GM10248 (cell line): ENCODE measurements at regions not wholly inside any gene's neighbourhood (a gene's known extent, or its start where the extent isn't known, plus 50 kb on each side); places are given as distances from the start of the nearest gene placed in this dataset.

Experiments used
- CTCF ChIA-PET: fragments of 300-600 bp; sonication (Branson Sonifier 250); formaldehyde crosslinking; extraction: SDS; loops from one replicate; lab custom pipeline; 2021; ENCODE audit warnings: antibody characterized with exemption; lab: Yijun Ruan, JAX
- POLR2A ChIA-PET: fragments of 350-650 bp; sonication (Branson Sonifier 250); formaldehyde crosslinking; extraction: SDS; loops from one replicate; lab custom pipeline; 2020; ENCODE audit warnings: antibody characterized with exemption; lab: Yijun Ruan, JAX
- DNase-seq: peaks from one replicate; pipeline ENCODE4 v3.0.0; 2012; ENCODE audit errors: extremely low spot score
- CTCF ChIP-seq: IDR thresholded peaks from 2 replicates; pipeline ENCODE4 v1.5.1; 2012; ENCODE audit warnings: mild to moderate bottlenecking, low read depth; ENCODE audit errors: extremely low read depth, missing control alignments, control extremely low read depth

DNA sequence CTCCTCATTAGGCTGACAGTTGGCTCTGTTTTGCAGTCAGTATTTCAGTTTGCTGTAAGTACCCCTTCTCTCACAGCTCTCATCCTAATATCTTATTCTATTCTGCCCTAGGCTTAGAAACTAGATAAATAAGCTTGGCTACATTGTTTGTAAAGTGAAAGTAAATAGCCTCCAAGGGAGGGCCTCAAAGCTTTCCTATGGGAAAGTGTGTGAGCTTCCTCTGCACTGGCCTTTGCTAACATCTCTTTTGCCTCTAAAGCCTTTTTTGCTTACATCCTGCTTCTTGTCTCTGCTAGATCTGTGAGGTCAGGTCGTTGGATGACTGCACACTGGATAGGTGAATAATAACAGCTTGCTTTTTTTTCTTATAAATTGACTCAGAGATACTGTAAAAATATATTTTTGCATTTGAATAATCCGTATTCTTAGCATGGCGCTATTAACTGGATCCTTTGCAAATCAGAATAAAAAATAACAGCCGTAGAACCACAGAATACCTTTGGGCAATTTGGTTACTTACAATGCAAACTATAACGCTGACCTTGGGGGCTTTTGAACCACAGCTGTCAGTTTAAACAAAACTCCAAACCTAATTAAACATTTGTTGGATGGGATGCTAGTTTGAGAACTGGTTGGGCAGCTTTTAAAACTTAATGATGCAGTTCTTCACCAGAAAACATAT, 55.1 kb downstream of the TTC6 start:
- POLR2A ChIA-PET, result no interaction called here
- no peak for TF ChIP-seq CTCF
- CTCF ChIA-PET, result interaction anchor here (0.7 kb wide), 1 partner anchor 8 kb away, joined by 3 read pairs; no protein-coding TSS in a partner anchor
- no peak for DNase-seq

GRCh38 chr14:37652042-37652441, 56.6 kb downstream of the TTC6 start:
- ChIA-PET CTCF (interaction anchor here (1.6 kb wide), 1 partner anchor 13 kb away, joined by 3 read pairs; no protein-coding TSS in a partner anchor), POLR2A (no interaction called here)
- no peak for TF ChIP-seq CTCF
- DNase-seq, result no peak

- DNase-seq, result no peak
- ChIA-PET POLR2A (no interaction called here), CTCF (interaction anchor here (1.2 to 1.3 kb wide), 3 partner anchors 15 to 21 kb away, joined by 3 read pairs; no protein-coding TSS in a partner anchor)
- TF ChIP-seq CTCF, result no peak
Measured at GRCh38 chr14:37655418-37655817, 60.0 kb downstream of the TTC6 start.

DNA sequence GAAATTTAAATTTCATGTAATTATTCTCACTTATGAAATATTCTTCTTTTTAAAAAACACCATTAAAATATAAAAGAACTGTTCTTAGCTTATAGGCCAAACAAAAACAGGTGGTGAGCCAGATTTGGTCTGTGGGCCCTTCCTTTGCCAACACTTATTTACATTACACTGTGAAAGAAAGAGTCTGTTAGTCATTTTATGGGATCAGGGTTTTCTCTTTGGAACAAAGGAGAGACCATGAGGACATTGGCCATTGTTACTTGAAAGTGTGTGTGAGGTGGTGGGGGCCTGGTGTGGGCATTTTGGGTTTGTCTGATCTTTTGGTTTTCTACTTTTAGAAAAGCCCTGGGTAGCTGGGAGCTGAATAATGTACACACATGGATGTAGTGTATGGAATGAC, 62.7 kb downstream of the TTC6 start:
- TF ChIP-seq CTCF, result no peak
- ChIA-PET CTCF (interaction anchor here (0.7 to 1.1 kb wide), 2 partner anchors 8 to 428 kb away, joined by 3 read pairs; no protein-coding TSS in a partner anchor), POLR2A (no interaction called here)
- no peak for DNase-seq

GRCh38 chr14:37663498-37663897, 68.1 kb downstream of the TTC6 start:
- TF ChIP-seq CTCF, result no peak
- POLR2A ChIA-PET, result no interaction called here
- CTCF ChIA-PET, result no interaction called here
- no peak for DNase-seq

GRCh38 chr14:37665479-37665878, 70.0 kb downstream of the TTC6 start:
- TF ChIP-seq CTCF, result no peak
- DNase-seq, result no peak
- POLR2A ChIA-PET, result no interaction called here
- CTCF ChIA-PET, result no interaction called here

GRCh38 chr14:37665951-37666350, 70.5 kb downstream of the TTC6 start:
- CTCF ChIA-PET, result no interaction called here

More at GRCh38 chr14:37665951-37666350, 70.5 kb downstream of the TTC6 start:
- no peak for TF ChIP-seq CTCF
- POLR2A ChIA-PET, result no interaction called here
- no peak for DNase-seq
